HG03039 (cell line): ENCODE measurements at regions not wholly inside any gene's neighbourhood (a gene's known extent, or its start where the extent isn't known, plus 50 kb on each side); places are given as distances from the start of the nearest gene placed in this dataset.
"Not testable (repeated sequence)": the region's sequence is repeated elsewhere in the genome, so short reads cannot be mapped to it uniquely, and the experiment has no call there.

Experiments
- ATAC-seq: cut with Tn5 transposase; IDR thresholded peaks from one replicate; pipeline ENCODE4 v1.9.1; 2021; ENCODE audit warnings: mild to moderate bottlenecking, moderate library complexity; ENCODE audit not compliant: unreplicated experiment

DNA sequence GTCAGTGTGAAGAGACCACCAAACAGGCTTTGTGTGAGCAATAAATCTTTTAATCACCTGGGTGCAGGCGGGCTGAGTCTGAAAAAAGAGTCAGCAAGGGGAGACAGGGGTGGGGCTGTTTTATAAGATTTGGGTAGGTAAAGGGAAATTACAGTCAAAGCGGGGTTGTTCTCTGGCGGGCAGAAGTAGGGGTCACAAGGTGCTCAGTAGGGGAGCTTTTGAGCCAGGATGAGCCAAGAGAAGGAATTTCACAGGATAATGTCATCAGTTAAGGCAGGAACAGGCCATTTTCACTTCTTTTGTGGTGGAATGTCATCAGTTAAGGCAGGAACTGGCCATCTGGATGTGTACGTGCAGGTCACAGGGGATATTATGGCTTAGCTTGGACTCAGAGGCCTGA, 372.6 kb upstream of the MEX3C start:
- not testable (repeated sequence) for ATAC-seq

DNA sequence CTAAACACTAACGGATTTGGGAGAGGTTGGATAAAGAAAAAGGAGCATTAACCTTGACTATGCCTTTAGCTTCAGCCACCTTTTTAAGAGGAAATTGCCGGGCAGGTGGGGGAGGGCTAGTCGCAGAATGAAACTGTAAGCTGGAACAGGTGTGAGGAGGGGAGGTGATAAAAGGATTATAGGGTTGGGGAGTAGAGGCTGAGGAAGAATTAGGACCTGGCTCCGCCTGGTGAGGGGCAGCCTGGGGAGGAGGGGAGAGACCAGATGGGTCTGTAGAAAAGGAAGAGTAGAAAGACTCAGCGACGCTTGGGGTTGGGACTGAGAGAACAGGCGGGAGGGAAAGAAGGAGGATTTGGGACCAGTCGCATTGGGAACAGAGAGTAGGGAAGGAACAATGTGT, 376.4 kb upstream of the MEX3C start:
- not testable (repeated sequence) for ATAC-seq

DNA sequence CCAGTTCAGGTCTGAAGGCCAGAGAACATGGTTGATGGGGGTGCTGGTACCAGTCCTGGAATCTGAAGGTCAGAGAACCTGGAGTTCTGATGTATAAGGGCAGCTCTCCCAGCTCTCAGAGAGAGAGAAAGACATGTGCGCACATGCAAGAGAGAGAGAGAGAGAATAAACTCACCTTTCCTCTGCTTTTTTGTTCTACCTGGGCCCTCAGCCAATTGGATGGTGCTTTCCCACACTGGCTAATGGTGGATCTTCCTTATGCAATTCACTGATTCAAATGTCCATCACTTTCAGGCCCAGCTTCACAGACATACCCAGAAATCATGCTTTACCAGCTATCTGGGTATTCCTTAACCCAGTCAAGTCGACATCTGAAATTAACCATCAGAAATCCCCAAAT, 377.7 kb upstream of the MEX3C start:
- no peak for ATAC-seq

DNA sequence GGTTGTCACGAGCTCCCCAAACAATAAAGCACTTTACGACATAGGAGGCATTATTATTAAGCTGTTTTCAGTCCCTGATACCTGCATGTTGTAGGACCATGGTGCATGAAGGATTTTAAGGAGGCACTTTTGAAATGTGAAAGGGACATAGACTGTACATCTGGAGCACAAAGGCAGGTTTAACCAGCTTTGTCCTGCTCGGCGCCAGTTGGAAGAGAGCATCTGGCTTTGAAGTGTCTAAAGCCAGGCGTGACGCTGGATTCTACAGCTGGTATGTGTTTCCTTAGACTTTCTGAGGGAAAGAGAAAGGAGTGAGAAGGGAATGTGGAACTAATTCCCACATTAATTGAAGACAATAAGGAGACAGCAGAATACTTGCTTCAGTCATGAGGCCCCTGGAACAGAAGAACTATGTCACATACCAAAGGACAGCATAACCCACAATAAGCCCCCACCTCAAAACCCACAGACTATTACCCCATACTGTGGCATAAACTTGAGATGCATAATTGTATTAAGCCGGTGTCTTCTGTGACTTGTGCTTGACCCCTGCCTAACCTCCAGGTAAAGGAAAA, 381.0 kb upstream of the MEX3C start:
- ATAC-seq = no peak

DNA sequence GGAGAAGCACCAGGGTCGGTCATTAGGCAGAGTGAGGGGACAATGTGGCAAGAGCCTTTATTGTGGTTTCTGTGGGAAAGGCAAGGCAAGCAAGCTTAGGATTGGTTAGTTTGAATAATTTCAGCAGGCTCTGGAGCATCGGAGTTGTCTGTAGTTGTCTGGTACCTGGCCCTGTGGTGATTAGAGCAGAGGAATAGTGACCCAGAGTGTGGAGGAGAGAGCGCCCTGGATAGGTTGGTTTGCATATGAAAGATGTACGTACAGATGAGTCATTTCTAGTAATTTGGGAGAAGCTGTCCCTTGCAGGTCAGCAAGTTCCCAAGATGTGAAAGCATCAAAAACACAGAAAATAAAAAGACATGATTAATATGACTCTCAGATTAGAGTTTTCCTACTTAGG, 383.1 kb upstream of the MEX3C start:
- ATAC-seq = no peak

DNA sequence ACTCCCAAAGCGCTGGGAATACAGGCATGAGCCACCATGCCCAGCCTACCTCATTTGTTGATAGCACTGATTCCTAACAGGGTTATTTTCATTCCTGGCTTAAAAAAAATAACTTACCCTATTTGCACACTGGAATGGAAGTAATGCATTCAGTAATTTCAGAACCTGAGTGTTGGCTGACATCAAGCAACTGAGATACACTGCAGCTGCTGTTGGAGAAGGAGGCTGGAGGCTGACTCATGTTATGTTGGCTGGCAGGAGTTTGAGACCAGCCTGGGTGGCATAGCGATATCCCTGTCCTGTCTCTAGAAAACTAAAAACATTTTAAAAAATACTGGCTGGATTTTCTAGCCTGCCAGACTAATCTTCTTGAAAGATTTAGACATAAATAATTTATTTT, 385.1 kb upstream of the MEX3C start:
- ATAC-seq = no peak

DNA sequence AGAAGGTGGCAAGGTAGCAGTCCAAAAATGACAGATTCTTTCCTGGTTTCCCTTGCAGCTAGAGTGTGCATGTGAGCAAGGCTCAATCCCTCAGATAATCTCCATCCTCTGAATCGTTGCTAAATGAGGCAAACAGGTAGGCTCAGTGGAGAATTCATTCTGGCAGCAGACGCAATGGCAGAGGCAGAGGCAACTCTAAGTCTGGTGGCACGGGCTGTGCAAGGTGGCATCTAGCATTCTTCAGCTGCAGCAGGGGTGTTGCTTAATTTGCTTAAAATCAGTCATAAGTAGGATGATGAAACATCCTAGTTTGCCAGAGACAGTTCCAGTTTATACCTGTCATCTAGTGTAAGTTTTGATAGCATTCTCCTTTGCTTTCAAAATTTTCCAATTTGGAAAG, 391.1 kb upstream of the MEX3C start:
- ATAC-seq = no peak

DNA sequence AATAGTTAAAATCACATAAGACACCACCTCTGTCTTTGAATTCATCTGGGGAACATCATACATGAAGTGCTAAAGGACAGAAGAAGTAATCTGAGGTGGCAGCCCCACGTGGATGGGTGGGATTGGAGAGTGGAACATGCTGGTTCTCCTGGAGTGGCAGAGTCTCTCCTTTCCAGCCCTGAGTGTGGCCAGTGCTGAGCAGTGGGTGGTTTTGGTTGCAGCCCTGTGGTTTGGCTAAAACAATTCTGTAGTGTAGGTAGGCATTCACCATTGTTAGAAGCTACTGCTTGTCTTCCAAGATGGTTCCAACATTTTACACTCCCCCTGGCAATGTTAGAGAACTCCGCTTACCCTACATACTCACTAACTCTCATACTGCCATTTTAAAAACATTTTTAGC, 396.4 kb upstream of the MEX3C start:
- ATAC-seq = no peak

DNA sequence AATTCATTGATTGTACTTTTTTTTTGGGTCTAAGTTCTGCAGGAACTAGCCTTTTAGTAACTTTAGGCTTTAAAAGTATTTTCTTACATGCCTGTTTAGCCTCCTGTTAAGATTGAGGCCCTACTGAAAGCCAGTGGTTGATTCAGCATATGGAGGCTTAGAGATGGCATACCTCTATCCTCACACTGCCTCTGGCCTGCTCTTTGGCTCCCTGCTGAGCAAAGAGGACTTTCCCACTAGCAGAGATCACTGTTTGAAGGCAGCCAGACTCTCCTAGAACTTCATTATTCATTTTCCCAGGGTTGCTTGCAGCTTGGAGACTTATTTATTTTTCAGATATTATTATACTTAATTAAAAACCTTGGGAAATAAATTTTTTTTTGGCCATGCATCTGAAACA, 405.6 kb upstream of the MEX3C start:
- no peak for ATAC-seq

DNA sequence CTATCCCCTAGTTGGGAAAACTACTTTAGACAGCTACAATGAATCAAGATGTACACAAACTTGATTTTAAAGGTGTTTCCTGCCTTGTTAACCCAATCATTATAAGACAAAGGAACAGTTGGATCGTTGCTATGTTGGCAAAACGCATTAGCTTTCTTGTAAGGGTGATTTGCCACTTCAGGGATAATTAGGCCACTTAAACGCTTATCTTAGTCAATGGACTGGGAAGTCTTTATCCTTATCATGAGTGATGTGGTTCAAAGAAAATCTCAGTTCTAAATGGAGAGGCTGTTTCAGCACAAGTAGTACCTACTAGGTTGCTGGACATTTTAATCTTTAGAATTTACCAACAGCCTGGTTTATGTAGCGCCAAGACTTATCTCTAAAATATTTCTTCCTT, 406.1 kb upstream of the MEX3C start:
- ATAC-seq = no peak

DNA sequence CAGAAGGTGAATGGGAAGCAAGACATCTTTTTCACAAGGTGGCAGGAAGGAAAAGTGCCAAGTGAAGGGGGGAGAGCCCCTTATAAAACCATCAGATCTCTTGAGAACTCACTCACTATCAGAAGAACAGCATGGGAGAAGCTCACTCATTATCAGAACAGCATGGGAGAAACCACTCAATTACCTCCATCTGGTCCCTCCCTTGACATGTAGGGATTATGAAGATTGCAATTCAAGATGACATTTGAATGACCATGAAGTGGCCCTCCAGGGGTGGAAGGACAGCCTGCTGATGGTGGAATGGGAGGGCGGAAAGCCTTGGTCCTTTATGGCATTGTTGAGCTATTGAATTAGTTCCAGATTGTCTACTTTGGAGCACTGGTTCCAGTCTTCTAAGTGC, 413.0 kb upstream of the MEX3C start:
- no peak for ATAC-seq

DNA sequence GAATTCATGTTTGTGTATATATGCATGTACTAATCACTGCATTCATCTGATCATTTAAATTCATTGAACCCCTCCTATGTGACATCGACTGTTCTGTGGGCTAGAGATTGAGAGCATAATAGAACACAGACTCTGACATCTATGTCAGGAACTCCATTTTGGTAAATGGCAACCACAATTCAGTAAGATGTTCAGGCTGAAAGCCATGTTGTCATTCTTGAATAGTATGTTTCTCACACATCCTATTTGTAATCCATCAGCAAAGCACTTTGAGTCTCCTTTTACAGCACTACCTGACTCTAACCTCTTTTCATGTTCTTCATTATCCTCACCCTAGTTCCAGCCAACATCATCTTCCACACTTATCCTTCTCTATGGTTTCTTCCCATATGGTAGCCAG, 413.8 kb upstream of the MEX3C start:
- no peak for ATAC-seq

DNA sequence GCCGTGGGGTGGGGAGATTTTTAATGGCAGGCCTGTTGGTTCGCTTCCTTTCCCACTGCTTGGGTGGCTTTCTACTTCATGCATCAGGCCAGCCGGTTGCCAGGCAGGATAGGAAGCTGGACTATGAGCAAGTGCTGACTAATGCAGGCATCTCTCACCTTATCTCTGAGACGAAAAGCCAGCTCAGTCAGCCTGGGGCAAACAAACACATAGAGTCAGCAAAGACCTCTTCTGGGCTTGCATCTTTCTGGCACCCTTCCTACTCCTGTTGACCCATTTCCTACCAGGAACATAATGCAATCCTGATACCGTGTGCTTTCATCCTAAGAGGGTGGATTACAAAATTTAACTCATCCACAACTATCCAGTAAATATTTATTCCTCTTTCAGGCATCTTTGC, 416.6 kb upstream of the MEX3C start:
- no peak for ATAC-seq

DNA sequence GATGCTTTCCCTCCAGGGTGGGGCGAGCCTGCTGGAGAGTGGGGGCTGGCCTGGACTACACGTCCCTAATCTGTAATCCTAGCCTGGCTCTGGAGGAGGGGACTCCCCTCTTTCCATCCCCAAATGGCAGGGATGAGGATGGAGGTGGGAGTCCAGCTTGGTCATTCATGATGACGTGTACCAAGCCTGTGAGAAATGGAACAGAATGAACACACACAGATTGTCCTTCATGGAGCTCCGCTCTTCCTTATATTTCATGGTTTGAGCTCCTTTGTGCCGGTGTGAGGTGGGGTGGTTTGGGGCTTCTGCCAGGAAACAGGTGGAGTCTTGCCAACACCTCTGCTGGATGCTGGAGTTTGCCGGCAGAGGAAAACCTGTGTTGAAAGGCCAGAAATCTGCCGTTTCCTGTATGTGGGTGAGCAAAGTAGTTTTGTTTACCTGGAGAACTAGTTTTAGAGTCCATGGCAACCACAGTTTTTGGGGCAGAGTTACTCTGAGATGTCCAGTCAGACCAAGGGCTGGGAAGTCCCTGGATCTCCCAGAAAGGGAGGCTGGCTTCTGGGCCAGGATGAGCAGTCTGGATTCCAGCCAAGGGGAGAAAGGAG, 417.6 kb upstream of the MEX3C start:
- no peak for ATAC-seq

DNA sequence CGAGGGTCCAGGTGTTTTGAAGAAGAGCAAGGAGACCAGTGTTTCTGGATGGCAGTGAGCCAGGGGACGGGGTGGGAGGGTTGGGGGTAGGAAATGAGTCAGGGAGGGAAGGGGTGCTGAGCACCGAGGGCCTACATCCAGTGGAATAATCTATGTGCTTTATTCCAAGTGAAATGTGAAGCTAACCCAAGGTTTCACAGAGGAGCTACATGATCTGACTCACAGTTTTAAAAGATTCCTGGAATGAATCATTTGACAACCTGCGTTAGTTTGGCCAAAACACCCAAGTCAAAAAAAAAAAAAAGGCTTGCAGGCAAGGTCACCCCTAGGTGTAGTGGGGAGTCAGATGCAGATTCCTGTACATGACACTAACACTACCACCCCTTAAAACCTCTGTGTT, 419.7 kb upstream of the MEX3C start:
- ATAC-seq = no peak

DNA sequence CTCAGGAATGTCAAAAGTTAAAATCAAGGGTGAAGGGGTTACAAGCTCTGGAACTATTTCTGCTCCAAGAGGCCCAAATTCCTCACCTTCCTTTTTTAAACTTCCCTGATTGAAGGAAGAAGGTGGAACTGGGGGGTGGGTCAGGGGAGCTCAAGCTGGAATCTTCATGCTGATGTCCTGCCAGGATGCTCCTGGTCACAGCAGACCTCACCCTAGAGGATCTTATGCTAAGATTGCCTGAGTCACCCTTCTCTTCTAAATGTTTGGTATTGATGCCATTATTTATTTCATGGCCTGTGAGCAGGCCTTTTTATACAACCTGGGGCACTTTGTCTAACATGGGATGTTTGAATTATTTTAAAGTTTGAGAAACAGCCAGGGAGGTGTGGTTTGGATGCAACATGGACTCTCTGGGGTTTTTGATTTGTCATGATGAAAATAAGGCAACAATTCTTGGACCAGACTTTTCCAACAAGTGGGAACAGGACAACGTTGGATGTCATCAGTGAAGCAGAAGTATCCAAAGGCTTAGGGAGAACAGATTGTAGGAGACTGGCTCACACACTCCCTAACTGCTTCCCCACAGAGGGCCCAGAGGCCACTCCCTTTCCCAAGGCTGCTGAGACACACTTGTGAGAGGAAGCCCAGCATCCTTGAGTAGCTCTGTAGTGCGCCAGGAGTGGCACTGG, 420.2 kb upstream of the MEX3C start:
- ATAC-seq = no peak

DNA sequence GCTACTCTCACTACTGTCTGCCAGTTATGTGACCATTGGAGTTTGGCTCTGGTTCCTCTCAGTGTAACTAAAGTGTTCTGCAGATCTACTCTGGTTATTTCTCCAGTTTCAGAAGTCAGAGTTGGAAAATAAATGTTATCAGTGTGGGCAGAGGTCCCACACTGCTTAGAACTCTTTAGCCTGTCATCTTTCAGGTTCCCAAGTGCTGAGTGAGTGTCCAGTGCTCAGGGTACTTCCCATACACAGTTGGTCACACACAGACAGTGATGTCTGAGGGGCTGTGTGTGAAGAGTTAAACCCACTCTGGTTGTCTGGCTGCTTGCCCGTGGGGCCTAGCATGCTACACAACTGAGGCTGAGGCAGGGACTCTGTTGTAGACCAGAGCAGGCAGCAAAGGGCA, 421.8 kb upstream of the MEX3C start:
- ATAC-seq = no peak

DNA sequence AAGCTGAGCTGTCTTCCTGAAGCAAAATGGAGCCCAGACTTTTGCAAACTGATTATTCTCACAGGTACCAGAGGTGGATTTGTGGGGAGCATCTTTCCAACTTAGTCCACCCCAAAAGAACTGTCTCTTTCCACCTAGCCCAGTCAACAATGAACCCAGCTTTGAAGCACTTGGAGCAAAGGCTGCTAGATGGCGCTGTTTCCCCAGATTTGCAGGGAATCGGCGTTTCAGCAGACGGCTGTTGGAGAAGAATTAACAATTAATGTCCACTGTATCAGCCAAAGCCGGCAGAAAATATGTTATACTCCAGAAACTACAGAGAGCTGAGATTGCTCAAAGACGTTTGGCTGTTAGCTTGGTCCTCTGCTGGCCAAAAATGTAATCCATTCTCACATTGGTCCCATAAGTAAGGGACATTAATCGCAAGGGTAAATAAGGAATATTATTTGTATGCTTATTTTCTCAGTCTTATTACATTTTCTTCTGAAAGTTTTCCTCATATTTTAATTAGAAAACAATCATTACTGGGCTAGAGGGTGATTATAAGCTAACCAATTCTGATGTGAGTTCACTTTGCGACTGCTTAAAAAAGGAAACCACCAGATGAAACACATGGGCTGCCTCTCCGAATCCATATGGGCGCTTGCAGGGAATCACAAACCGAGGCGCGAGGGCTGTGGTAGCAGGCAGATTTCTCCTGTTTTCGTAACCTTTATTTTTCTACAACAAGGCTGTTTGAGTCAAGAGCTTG, 423.8 kb upstream of the MEX3C start:
- ATAC-seq = peak; percentile 53

DNA sequence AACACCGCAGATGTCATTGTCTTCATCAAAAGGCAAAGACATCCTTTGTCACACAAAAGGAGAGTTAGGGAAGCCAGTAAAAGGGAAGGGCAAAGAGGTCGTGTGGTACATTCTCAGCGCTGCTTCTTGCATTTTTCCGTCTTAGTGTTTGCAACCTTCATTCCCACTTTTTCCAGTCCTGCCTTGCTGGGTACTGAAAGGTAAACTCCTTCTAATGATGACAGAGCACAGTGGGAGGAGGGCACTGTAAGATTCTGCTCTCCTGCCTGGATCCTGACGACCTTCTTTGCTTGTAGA, 424.3 kb upstream of the MEX3C start:
- ATAC-seq = no peak

DNA sequence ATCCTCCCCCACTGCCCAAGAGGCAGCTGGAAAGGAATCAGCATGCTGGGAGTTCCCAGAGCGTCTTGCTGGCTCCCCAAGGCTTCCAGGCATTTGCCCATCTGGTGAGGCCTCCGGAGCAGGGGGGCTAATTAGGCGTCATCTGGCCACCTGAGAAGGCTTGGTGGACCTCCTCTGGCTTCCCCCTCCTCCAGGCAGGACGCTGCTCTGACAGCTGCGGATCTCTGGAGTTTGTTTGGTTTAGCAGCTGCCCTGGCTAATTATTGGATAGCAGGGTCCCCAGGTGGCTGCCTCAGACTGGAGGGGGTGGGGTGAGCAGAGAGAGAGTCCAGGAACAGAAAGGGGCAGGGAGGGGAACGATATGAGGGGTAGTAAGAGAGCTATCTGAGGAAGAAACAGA, 425.2 kb upstream of the MEX3C start:
- ATAC-seq = no peak

DNA sequence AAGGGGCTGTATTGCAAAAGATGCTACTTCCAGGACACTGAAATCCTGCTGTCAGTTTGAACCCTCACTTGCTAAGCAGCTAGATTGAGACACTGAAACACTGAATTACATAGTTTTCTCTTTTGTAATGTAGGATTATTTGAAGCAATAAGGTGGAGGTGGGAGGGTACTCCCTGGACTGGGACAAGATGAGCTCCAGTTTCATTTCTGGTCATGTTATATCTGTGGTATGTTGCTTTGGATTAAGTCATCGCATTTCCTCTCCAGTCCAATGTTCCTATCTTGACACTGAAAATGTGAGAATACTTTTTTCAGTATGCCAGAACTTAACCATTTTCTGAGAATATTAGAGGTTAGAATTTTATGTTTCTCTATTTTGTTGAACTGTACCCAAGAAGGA, 426.2 kb upstream of the MEX3C start:
- ATAC-seq = no peak

DNA sequence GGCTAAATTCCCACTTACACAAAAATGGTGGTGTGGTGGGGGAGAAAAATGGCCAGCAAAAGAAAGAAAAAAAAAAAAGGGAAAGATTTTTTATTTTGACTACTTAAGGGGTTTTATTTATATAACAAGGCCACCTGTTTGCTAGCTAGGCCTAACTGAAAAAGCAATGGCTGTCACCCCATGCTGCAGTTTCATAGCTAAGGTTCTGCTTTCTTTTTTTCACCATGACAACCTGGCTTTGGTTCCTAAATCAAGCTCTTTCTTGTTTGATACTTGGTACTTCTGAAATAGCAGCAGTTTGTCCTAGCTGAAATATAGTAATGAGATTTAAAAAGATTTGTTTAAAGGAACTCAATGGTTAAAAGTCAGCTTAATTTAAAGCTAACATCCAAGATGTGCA, 433.2 kb upstream of the MEX3C start:
- ATAC-seq = no peak
